ENCODE measurements at regions not wholly inside any gene's neighbourhood (a gene's known extent, or its start where the extent isn't known, plus 50 kb on each side); places are given as distances from the start of the nearest gene placed in this dataset.
"Not testable (repeated sequence)": the region's sequence is repeated elsewhere in the genome, so short reads cannot be mapped to it uniquely, and the experiment has no call there.

DNA sequence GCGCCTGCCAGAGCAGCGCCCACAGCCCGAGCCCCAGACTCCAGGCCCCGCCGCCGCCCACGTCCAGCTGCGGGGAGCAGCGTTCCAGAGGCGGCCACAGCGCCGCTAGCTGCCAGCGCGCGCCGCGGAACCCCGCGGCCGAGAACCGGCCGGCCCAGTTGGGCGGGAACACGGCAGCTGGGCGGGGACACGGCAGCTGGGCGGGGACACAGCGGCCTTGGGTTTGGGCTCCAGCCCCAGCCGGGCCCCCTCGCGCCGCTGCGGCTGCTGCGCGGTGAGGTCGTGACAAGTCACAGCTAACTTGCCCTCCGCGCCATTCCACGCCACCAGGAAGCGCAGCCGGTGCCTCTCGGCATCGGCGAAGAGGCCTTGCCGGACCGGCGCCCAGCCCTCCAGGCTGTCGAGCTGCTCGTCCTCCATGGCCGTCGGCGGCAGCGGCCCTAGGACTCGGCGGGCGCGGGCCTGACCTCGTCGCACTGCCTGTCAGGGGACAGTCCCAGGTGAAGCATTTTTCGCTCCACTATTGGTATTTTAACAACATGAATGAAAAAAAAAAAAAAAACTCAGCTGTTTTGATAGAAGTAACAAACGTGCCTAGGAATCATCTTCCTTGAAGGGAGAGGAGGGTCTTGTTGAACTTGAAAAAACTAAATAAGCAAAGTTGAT is 56.6 kb upstream of the GOLGA8N start:
- WGBS, 2 experiments = 5 to 8% methylated on average over 12 to 13 of the region's 61 CpGs
- H3K4me1 ChIP-seq (ENCODE audit: control insufficient read depth, insufficient read depth, low read length); H3K27ac ChIP-seq (ENCODE audit: insufficient read depth, low read depth, low read length, poor library complexity, severe bottlenecking); H3K27me3 ChIP-seq (ENCODE audit: control insufficient read depth, insufficient read depth, low read length, poor library complexity, severe bottlenecking); H3K36me3 ChIP-seq (ENCODE audit: control insufficient read depth, insufficient read depth, low read length); H3K9me3 ChIP-seq (ENCODE audit: control insufficient read depth, low read length): not testable (repeated sequence)
- peak overlapping the region; percentile 25 for H3K4me3 ChIP-seq (ENCODE audit: insufficient read depth, low read depth, low read length)

DNA sequence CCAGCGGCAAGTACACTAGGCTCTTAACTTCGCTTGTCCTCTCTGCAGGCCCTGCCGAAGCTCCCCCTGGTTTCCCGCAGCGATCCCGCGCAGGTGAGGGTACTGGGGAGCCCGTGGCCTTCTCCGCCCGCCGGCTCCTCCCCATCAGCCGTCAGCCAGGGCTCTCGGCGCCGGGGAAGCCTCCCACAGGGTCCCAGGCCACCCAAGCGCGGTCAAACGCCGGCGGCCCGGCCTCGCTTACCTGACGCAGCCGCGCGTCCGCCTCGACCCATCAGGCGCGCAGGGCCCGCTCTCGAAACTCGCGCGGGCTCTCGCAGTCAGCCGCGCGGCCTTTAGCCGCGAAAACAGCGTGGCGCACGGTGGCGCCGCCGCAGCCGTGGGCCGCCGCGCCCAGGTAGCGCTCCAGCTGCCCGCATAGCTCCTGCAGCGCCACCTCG is 57.2 kb upstream of the GOLGA8N start:
- not testable (repeated sequence) for H3K4me3 ChIP-seq (ENCODE audit: insufficient read depth, low read depth, low read length); H3K36me3 ChIP-seq (ENCODE audit: control insufficient read depth, insufficient read depth, low read length); H3K27me3 ChIP-seq (ENCODE audit: control insufficient read depth, insufficient read depth, low read length, poor library complexity, severe bottlenecking); H3K4me1 ChIP-seq (ENCODE audit: control insufficient read depth, insufficient read depth, low read length); H3K27ac ChIP-seq (ENCODE audit: insufficient read depth, low read depth, low read length, poor library complexity, severe bottlenecking); H3K9me3 ChIP-seq (ENCODE audit: control insufficient read depth, low read length)
- no CpG with 5 or more reads among the region's 55 CpGs for WGBS, 2 experiments

DNA sequence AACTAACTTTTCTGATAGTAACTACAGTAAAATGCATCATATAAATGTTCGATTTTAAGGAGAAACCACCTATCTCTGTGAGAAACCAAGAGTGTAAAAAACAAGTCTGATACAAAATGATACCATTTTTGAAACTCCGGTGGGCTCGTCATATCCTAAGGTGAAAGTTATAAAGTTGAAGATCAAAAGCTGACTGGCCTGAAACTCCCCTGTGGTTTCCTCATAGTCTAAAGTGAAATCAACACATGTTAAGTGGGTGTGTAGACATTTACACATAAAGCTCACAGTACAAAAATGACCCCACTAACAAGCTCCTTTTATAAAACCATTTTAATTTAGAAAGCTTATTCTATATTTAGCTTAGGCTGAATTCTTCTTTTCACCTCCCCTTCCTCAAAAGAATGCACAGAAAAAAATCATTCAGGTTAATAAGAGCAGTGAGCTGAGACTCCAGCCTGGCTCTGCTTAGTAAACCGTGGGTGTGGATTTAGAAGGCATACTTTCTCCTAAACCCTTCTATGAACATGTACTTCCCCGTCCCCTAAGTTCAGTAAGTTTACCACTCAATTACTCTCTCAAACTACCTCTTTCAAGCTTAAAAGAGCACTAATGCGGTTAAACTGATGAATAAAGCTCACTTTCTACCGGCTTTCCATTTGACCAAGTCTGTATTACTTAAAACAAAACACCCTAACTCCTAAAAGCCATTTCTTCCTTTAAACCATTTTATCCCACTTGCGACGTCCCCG is 57.9 kb upstream of the GOLGA8N start:
- H3K4me1 ChIP-seq (ENCODE audit: control insufficient read depth, insufficient read depth, low read length); H3K27me3 ChIP-seq (ENCODE audit: control insufficient read depth, insufficient read depth, low read length, poor library complexity, severe bottlenecking); H3K4me3 ChIP-seq (ENCODE audit: insufficient read depth, low read depth, low read length); H3K27ac ChIP-seq (ENCODE audit: insufficient read depth, low read depth, low read length, poor library complexity, severe bottlenecking); H3K36me3 ChIP-seq (ENCODE audit: control insufficient read depth, insufficient read depth, low read length); H3K9me3 ChIP-seq (ENCODE audit: control insufficient read depth, low read length): not testable (repeated sequence)
- whole genome bisulfite sequencing, 2 experiments = no CpG with 5 or more reads among the region's 10 CpGs

- H3K4me3 ChIP-seq (ENCODE audit: insufficient read depth, low read depth, low read length); H3K9me3 ChIP-seq (ENCODE audit: control insufficient read depth, low read length); H3K4me1 ChIP-seq (ENCODE audit: control insufficient read depth, insufficient read depth, low read length); H3K27me3 ChIP-seq (ENCODE audit: control insufficient read depth, insufficient read depth, low read length, poor library complexity, severe bottlenecking); H3K27ac ChIP-seq (ENCODE audit: insufficient read depth, low read depth, low read length, poor library complexity, severe bottlenecking); H3K36me3 ChIP-seq (ENCODE audit: control insufficient read depth, insufficient read depth, low read length): not testable (repeated sequence)
- 100% methylated on average over 2 of the region's 6 CpGs; no CpG with 5 or more reads in 1 of the 2 experiments for WGBS, 2 experiments
Observed at GRCh38 chr15:32522900-32523299, 67.5 kb upstream of the GOLGA8O start.

DNA sequence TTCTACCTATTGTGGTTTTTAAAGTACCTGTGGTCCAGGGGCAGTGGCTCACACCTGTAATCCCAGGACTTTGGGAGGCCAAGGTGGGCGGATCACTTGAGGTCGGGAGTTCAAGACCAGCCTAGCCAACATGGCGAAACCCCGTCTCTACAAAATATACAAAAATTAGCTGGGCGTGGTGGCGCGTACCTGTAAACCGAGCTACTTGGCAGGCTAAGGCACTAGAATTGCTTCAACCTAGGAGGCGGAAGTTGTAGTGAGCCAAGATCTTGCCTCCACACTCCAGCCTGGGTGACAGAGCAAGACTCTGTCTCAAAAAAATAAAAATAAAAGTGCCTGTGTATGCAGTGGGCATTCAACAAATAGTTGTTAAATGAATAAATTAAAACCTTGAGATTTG is 67.0 kb upstream of the GOLGA8O start:
- not testable (repeated sequence) for H3K27me3 ChIP-seq (ENCODE audit: control insufficient read depth, insufficient read depth, low read length, poor library complexity, severe bottlenecking); H3K27ac ChIP-seq (ENCODE audit: insufficient read depth, low read depth, low read length, poor library complexity, severe bottlenecking); H3K4me1 ChIP-seq (ENCODE audit: control insufficient read depth, insufficient read depth, low read length); H3K9me3 ChIP-seq (ENCODE audit: control insufficient read depth, low read length); H3K4me3 ChIP-seq (ENCODE audit: insufficient read depth, low read depth, low read length); H3K36me3 ChIP-seq (ENCODE audit: control insufficient read depth, insufficient read depth, low read length)
- WGBS, 2 experiments = 89 to 93% methylated on average over 8 to 9 of the region's 9 CpGs

GRCh38 chr15:32518976-32519375 is 63.5 kb upstream of the GOLGA8O start:
- H3K27me3 ChIP-seq (ENCODE audit: control insufficient read depth, insufficient read depth, low read length, poor library complexity, severe bottlenecking); H3K4me3 ChIP-seq (ENCODE audit: insufficient read depth, low read depth, low read length); H3K4me1 ChIP-seq (ENCODE audit: control insufficient read depth, insufficient read depth, low read length); H3K27ac ChIP-seq (ENCODE audit: insufficient read depth, low read depth, low read length, poor library complexity, severe bottlenecking); H3K9me3 ChIP-seq (ENCODE audit: control insufficient read depth, low read length); H3K36me3 ChIP-seq (ENCODE audit: control insufficient read depth, insufficient read depth, low read length): not testable (repeated sequence)
- WGBS, 2 experiments = 86 to 98% methylated on average over 5 to 6 of the region's 7 CpGs

- H3K9me3 ChIP-seq (ENCODE audit: control insufficient read depth, low read length) = not testable (repeated sequence)
- WGBS, 2 experiments = 87 to 92% methylated on average over 20 of the region's 20 CpGs
Observed at GRCh38 chr15:32518013-32518412, 62.6 kb upstream of the GOLGA8O start.

GRCh38 chr15:32516954-32517353 is 61.5 kb upstream of the GOLGA8O start:
- not testable (repeated sequence) for H3K36me3 ChIP-seq (ENCODE audit: control insufficient read depth, insufficient read depth, low read length); H3K27ac ChIP-seq (ENCODE audit: insufficient read depth, low read depth, low read length, poor library complexity, severe bottlenecking); H3K4me3 ChIP-seq (ENCODE audit: insufficient read depth, low read depth, low read length); H3K27me3 ChIP-seq (ENCODE audit: control insufficient read depth, insufficient read depth, low read length, poor library complexity, severe bottlenecking); H3K9me3 ChIP-seq (ENCODE audit: control insufficient read depth, low read length); H3K4me1 ChIP-seq (ENCODE audit: control insufficient read depth, insufficient read depth, low read length)
- WGBS, 2 experiments = no CpG with 5 or more reads among the region's 1 CpG

More at GRCh38 chr15:32518013-32518412, 62.6 kb upstream of the GOLGA8O start:
- H3K27me3 ChIP-seq (ENCODE audit: control insufficient read depth, insufficient read depth, low read length, poor library complexity, severe bottlenecking); H3K4me3 ChIP-seq (ENCODE audit: insufficient read depth, low read depth, low read length); H3K27ac ChIP-seq (ENCODE audit: insufficient read depth, low read depth, low read length, poor library complexity, severe bottlenecking); H3K4me1 ChIP-seq (ENCODE audit: control insufficient read depth, insufficient read depth, low read length); H3K36me3 ChIP-seq (ENCODE audit: control insufficient read depth, insufficient read depth, low read length): not testable (repeated sequence)

DNA sequence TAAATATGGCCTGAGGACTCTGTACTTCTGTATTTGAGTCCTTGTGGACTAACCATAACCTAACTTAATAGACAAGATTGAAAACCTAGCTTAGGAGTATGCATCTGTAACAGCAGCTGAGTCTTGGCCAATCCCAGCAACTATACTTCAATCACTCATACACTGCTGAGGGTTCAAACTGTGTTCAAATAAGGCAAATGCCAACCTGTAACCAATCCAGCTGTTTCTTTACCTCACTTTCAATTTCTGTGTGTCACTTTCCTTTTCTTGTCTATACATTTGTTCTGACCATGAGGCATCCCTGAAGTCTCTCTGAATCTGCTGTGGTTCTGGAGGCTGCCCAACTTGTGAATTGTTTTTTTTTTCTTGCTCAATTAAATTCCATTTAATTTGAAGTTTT is 57.9 kb upstream of the GOLGA8O start:
- not testable (repeated sequence) for H3K27ac ChIP-seq (ENCODE audit: insufficient read depth, low read depth, low read length, poor library complexity, severe bottlenecking); H3K9me3 ChIP-seq (ENCODE audit: control insufficient read depth, low read length); H3K27me3 ChIP-seq (ENCODE audit: control insufficient read depth, insufficient read depth, low read length, poor library complexity, severe bottlenecking); H3K4me1 ChIP-seq (ENCODE audit: control insufficient read depth, insufficient read depth, low read length); H3K36me3 ChIP-seq (ENCODE audit: control insufficient read depth, insufficient read depth, low read length); H3K4me3 ChIP-seq (ENCODE audit: insufficient read depth, low read depth, low read length)

GRCh38 chr15:32510027-32510426 is 54.6 kb upstream of the GOLGA8O start:
- not testable (repeated sequence) for H3K27me3 ChIP-seq (ENCODE audit: control insufficient read depth, insufficient read depth, low read length, poor library complexity, severe bottlenecking); H3K4me3 ChIP-seq (ENCODE audit: insufficient read depth, low read depth, low read length); H3K27ac ChIP-seq (ENCODE audit: insufficient read depth, low read depth, low read length, poor library complexity, severe bottlenecking); H3K9me3 ChIP-seq (ENCODE audit: control insufficient read depth, low read length); H3K4me1 ChIP-seq (ENCODE audit: control insufficient read depth, insufficient read depth, low read length); H3K36me3 ChIP-seq (ENCODE audit: control insufficient read depth, insufficient read depth, low read length)

- WGBS, 2 experiments = no CpG with 5 or more reads among the region's 7 CpGs
Observed at GRCh38 chr15:32508081-32508480, 52.6 kb upstream of the GOLGA8O start.

More at GRCh38 chr15:32508081-32508480, 52.6 kb upstream of the GOLGA8O start:
- H3K27ac ChIP-seq (ENCODE audit: insufficient read depth, low read depth, low read length, poor library complexity, severe bottlenecking); H3K27me3 ChIP-seq (ENCODE audit: control insufficient read depth, insufficient read depth, low read length, poor library complexity, severe bottlenecking); H3K4me1 ChIP-seq (ENCODE audit: control insufficient read depth, insufficient read depth, low read length); H3K9me3 ChIP-seq (ENCODE audit: control insufficient read depth, low read length); H3K36me3 ChIP-seq (ENCODE audit: control insufficient read depth, insufficient read depth, low read length); H3K4me3 ChIP-seq (ENCODE audit: insufficient read depth, low read depth, low read length): not testable (repeated sequence)

All from ectodermal cell (in vitro differentiated cells).